ENCODE measurements at regions not wholly inside any gene's neighbourhood (a gene's known extent, or its start where the extent isn't known, plus 50 kb on each side); places are given as distances from the start of the nearest gene placed in this dataset.

GRCh38 chr3:13218541-13218908 is 145.3 kb upstream of the IQSEC1 start:
- peaks cover 22% of the 10 kb centered on the region for H3K36me3 Mint-ChIP-seq (ENCODE audit: low read depth, unreplicated experiment)
- TF ChIP-seq CTCF (IDR thresholded peaks at IDR 0.05; ENCODE audit: unreplicated experiment), result no peak
- peaks cover 10% of the 10 kb centered on the region for H3K4me1 Mint-ChIP-seq (ENCODE audit: unreplicated experiment)
- peaks cover 4% of the 10 kb centered on the region for H3K27me3 Mint-ChIP-seq (ENCODE audit: unreplicated experiment)
- H3K9me3 Mint-ChIP-seq (ENCODE audit: unreplicated experiment), result no peaks in the 10 kb centered on the region
- no peak overlapping the region for H3K4me3 Mint-ChIP-seq (ENCODE audit: unreplicated experiment)
- H3K27ac Mint-ChIP-seq (ENCODE audit: unreplicated experiment), result no peak overlapping the region
- DNase-seq (ENCODE audit: low spot score), result no peak

GRCh38 chr3:13217736-13218540 is 144.7 kb upstream of the IQSEC1 start:
- H3K4me1 Mint-ChIP-seq (ENCODE audit: unreplicated experiment), result peaks cover 4% of the 10 kb centered on the region
- no peak overlapping the region for H3K27ac Mint-ChIP-seq (ENCODE audit: unreplicated experiment)
- peaks cover 22% of the 10 kb centered on the region for H3K36me3 Mint-ChIP-seq (ENCODE audit: low read depth, unreplicated experiment)
- TF ChIP-seq CTCF (IDR thresholded peaks at IDR 0.05; ENCODE audit: unreplicated experiment), result no peak
- peaks cover 4% of the 10 kb centered on the region for H3K27me3 Mint-ChIP-seq (ENCODE audit: unreplicated experiment)
- no peak for DNase-seq (ENCODE audit: low spot score)
- no peak overlapping the region for H3K4me3 Mint-ChIP-seq (ENCODE audit: unreplicated experiment)
- H3K9me3 Mint-ChIP-seq (ENCODE audit: unreplicated experiment), result no peaks in the 10 kb centered on the region

GRCh38 chr3:13217253-13217652 is 144.0 kb upstream of the IQSEC1 start:
- TF ChIP-seq CTCF (IDR thresholded peaks at IDR 0.05; ENCODE audit: unreplicated experiment), result no peak
- Mint-ChIP-seq H3K4me3 (ENCODE audit: unreplicated experiment) (no peak overlapping the region), H3K36me3 (ENCODE audit: low read depth, unreplicated experiment) (peaks cover 20% of the 10 kb centered on the region), H3K4me1 (ENCODE audit: unreplicated experiment) (peaks cover 2% of the 10 kb centered on the region), H3K27ac (ENCODE audit: unreplicated experiment) (no peak overlapping the region), H3K9me3 (ENCODE audit: unreplicated experiment) (no peaks in the 10 kb centered on the region), H3K27me3 (ENCODE audit: unreplicated experiment) (peaks cover 4% of the 10 kb centered on the region)
- no peak for DNase-seq (ENCODE audit: low spot score)

GRCh38 chr3:13215940-13216546 is 142.8 kb upstream of the IQSEC1 start:
- TF ChIP-seq CTCF (IDR thresholded peaks at IDR 0.05; ENCODE audit: unreplicated experiment), result no peak
- H3K9me3 Mint-ChIP-seq (ENCODE audit: unreplicated experiment), result no peaks in the 10 kb centered on the region

GRCh38 chr3:13214847-13215472 is 141.7 kb upstream of the IQSEC1 start:
- H3K36me3 Mint-ChIP-seq (ENCODE audit: low read depth, unreplicated experiment), result peaks cover 15% of the 10 kb centered on the region
- no peak overlapping the region for H3K4me3 Mint-ChIP-seq (ENCODE audit: unreplicated experiment)
- no peaks in the 10 kb centered on the region for H3K9me3 Mint-ChIP-seq (ENCODE audit: unreplicated experiment)
- no peak for DNase-seq (ENCODE audit: low spot score)
- no peaks in the 10 kb centered on the region for H3K4me1 Mint-ChIP-seq (ENCODE audit: unreplicated experiment)
- no peaks in the 10 kb centered on the region for H3K27me3 Mint-ChIP-seq (ENCODE audit: unreplicated experiment)
- H3K27ac Mint-ChIP-seq (ENCODE audit: unreplicated experiment), result no peak overlapping the region
- no peak for TF ChIP-seq CTCF (IDR thresholded peaks at IDR 0.05; ENCODE audit: unreplicated experiment)

More at GRCh38 chr3:13215940-13216546, 142.8 kb upstream of the IQSEC1 start:
- H3K27me3 Mint-ChIP-seq (ENCODE audit: unreplicated experiment), result no peaks in the 10 kb centered on the region
- no peaks in the 10 kb centered on the region for H3K4me1 Mint-ChIP-seq (ENCODE audit: unreplicated experiment)
- DNase-seq (ENCODE audit: low spot score), result no peak
- no peak overlapping the region for H3K4me3 Mint-ChIP-seq (ENCODE audit: unreplicated experiment)
- no peak overlapping the region for H3K27ac Mint-ChIP-seq (ENCODE audit: unreplicated experiment)
- H3K36me3 Mint-ChIP-seq (ENCODE audit: low read depth, unreplicated experiment), result peaks cover 15% of the 10 kb centered on the region

All from endothelial cell (in vitro differentiated cells).